K562 (cell line): ENCODE measurements at regions not wholly inside any gene's neighbourhood (a gene's known extent, or its start where the extent isn't known, plus 50 kb on each side); places are given as distances from the start of the nearest gene placed in this dataset.

Experiments
- ATAC-seq: fragments of 200-7000 bp; cut with Tn5 transposase; 3 replicates; pipeline ENCODE4 v1.9.1; 2020; ENCODE audit warnings: moderate library complexity
- BruUV-seq: library from RNA; stranded (reverse); fragments of 400-500 nt; replicated peaks from 2 replicates; lab custom pipeline; 2021; lab: Mats Ljungman, UMichigan
- CTCF ChIA-PET: fragments of 300-600 bp; formaldehyde crosslinking; extraction: SDS; loops from one replicate; lab custom pipeline; 2021; ENCODE audit warnings: low intra/inter-chr PET ratio; lab: Yijun Ruan, JAX
- POLR2A ChIA-PET: fragments of 300-600, 350-650 bp; sonication (Branson Sonifier 250); formaldehyde crosslinking; extraction: SDS; loops from one replicate; lab custom pipeline; 2021; ENCODE audit warnings: antibody characterized with exemption, inconsistent platforms; lab: Yijun Ruan, JAX
- DNase-seq, 4 experiments: peaks; one replicate each; pipeline versions ENCODE4 v3.0.0 to v3.0.0-alpha.2; 2011 to 2018; ENCODE audit warnings: low spot score in 3 of 4, mixed read lengths in 3 of 4; ENCODE audit errors: extremely low read depth in 1 of 4
- FAIRE-seq: peaks from 2 replicates; lab custom pipeline; 2011; peaks lifted over from hg19 to GRCh38; lab: Jason Lieb, UNC
- H2AFZ ChIP-seq: 2 replicates; pipeline ENCODE4 v1.6.0; 2011; ENCODE audit warnings: low read depth, low read length, control low read depth, inconsistent platforms
- H3K27ac ChIP-seq: fragments of 200-600 bp; 3 replicates; pipeline ENCODE4 v1.8.0; 2011; ENCODE audit warnings: low read depth, mild to moderate bottlenecking, control low read depth, inconsistent platforms, low read length, moderate library complexity, mixed read lengths; ENCODE audit errors: extremely low read depth
- H3K27me3 ChIP-seq, 2 experiments: fragments of 300-600 bp in 1 of 2; 2 replicates in 1 of 2; 3 replicates in 1 of 2; pipeline versions ENCODE4 v1.6.0 to v1.8.0; 2011; ENCODE audit warnings: inconsistent platforms in 2 of 2, low read length in 2 of 2, mild to moderate bottlenecking in 1 of 2, mixed read lengths in 1 of 2, moderate library complexity in 1 of 2; ENCODE audit not compliant: control insufficient read depth in 2 of 2, insufficient read depth in 2 of 2
- H3K36me3 ChIP-seq: fragments of 300-600 bp; 3 replicates; pipeline ENCODE4 v1.8.0; 2011; ENCODE audit warnings: mild to moderate bottlenecking, low read length, inconsistent platforms; ENCODE audit not compliant: control insufficient read depth, insufficient read depth
- H3K4me1 ChIP-seq, 2 experiments: fragments of 200-600 bp in 1 of 2; replicated peaks in 1 of 2; 2 replicates in 1 of 2; 3 replicates in 1 of 2; pipeline versions ENCODE4 v1.5.1 to v1.8.0; 2011; ENCODE audit warnings: inconsistent platforms in 2 of 2, low read length in 2 of 2, mild to moderate bottlenecking in 1 of 2, mixed read lengths in 1 of 2, moderate library complexity in 1 of 2; ENCODE audit not compliant: control insufficient read depth in 2 of 2, insufficient read depth in 2 of 2
- H3K4me2 ChIP-seq: 2 replicates; pipeline ENCODE4 v1.6.1; 2011; ENCODE audit warnings: low read length, control low read depth, inconsistent platforms, mixed read lengths; ENCODE audit not compliant: insufficient read depth
- H3K4me3 ChIP-seq: fragments of 200-600 bp; sonication (generic), shearing (Covaris generic); 2 replicates; pipeline ENCODE4 v1.5.1; 2016; ENCODE audit warnings: control low read depth, inconsistent platforms
- H3K79me2 ChIP-seq: fragments of 200-600 bp; 3 replicates; pipeline ENCODE4 v1.8.0; 2011; ENCODE audit warnings: low read length, inconsistent platforms; ENCODE audit not compliant: control insufficient read depth, insufficient read depth
- H3K9ac ChIP-seq, 2 experiments: 2 replicates each; pipeline versions ENCODE4 v1.6.0 to v1.6.1; 2011; ENCODE audit warnings: low read depth in 2 of 2, low read length in 2 of 2, control low read depth in 1 of 2, inconsistent platforms in 1 of 2, mild to moderate bottlenecking in 1 of 2, mixed read lengths in 1 of 2; ENCODE audit not compliant: insufficient read depth in 1 of 2
- H3K9me1 ChIP-seq: one replicate; pipeline ENCODE4 v1.6.0; 2011; ENCODE audit warnings: inconsistent platforms, mild to moderate bottlenecking, low read length, moderate library complexity; ENCODE audit not compliant: control insufficient read depth, insufficient read depth
- H3K9me3 ChIP-seq: replicated peaks from 2 replicates; pipeline ENCODE4 v1.5.1; 2011; ENCODE audit warnings: low read depth, low read length, inconsistent platforms; ENCODE audit not compliant: control insufficient read depth, insufficient read depth
- H4K20me1 ChIP-seq: replicated peaks from 2 replicates; pipeline ENCODE4 v1.6.1; 2011; ENCODE audit warnings: low read length, inconsistent platforms, mixed read lengths; ENCODE audit not compliant: control insufficient read depth, insufficient read depth
- BRF1 ChIP-seq: IDR thresholded peaks from 3 replicates; pipeline ENCODE4 v1.6.1; 2011; ENCODE audit warnings: borderline replicate concordance, mild to moderate bottlenecking; ENCODE audit not compliant: insufficient read length; ENCODE audit errors: extremely low read depth
- GTF2E2 ChIP-seq: fragments of 200-800 bp; sonication (Bioruptor generic); IDR thresholded peaks from 2 replicates; pipeline ENCODE4 v1.6.1; 2016; ENCODE audit warnings: missing genetic modification characterization, missing compliant biosample characterization
- HDAC1 ChIP-seq, 2 experiments: fragments of 450-650 bp; IDR thresholded peaks; 2 replicates each; pipeline ENCODE4 v1.6.1; 2016 to 2017; ENCODE audit warnings: inconsistent platforms in 1 of 2, mild to moderate bottlenecking in 1 of 2, moderate library complexity in 1 of 2
- HMG20A ChIP-seq: fragments of 450-650 bp; formaldehyde crosslinking; conservative IDR thresholded peaks from 2 replicates; pipeline ENCODE4 v1.4.0; 2020; ENCODE audit warnings: mild to moderate bottlenecking, mixed read lengths
- WGBS: fragments of 100-300 bp; shearing (Covaris generic); methylation state at CpG from one replicate; pipeline ENCODE4 v1.1.6; 2016; ENCODE audit warnings: low coverage, mixed read lengths; ENCODE audit not compliant: insufficient coverage; ENCODE audit errors: missing lambda C conversion rate; 5-methylcytosine and 5-hydroxymethylcytosine counted together
- in situ Hi-C: fragments of 300-500 bp; cut with MboI; formaldehyde crosslinking; loops from 4 replicates; pipeline ENCODE4 v1.15.0; 2018; ENCODE audit warnings: inconsistent platforms, mixed read lengths
- intact Hi-C: fragments of 100-400 bp; cut with micrococcal nuclease; formaldehyde crosslinking; loops from 2 replicates; pipeline ENCODE4 v1.14.2; 2022
- TF ChIP-seq, protein P1 (sequence below): fragments of 250-450 bp; sonication (Bioruptor Pico); IDR thresholded peaks from 2 replicates; pipeline ENCODE4 v1.4.0; 2020; ENCODE audit warnings: mild to moderate bottlenecking
- TF ChIP-seq, protein P2 (sequence below), 2 experiments: fragments of 450-650 bp; conservative IDR thresholded peaks; 2 replicates each; pipeline ENCODE4 v1.6.1; 2017; ENCODE audit warnings: mild to moderate bottlenecking in 2 of 2, moderate library complexity in 2 of 2
- TF ChIP-seq, protein P3 (sequence below): fragments of 450-650 bp; formaldehyde crosslinking; IDR thresholded peaks from 2 replicates; pipeline ENCODE4 v1.4.0; 2020; ENCODE audit warnings: mild to moderate bottlenecking, moderate library complexity

DNA sequence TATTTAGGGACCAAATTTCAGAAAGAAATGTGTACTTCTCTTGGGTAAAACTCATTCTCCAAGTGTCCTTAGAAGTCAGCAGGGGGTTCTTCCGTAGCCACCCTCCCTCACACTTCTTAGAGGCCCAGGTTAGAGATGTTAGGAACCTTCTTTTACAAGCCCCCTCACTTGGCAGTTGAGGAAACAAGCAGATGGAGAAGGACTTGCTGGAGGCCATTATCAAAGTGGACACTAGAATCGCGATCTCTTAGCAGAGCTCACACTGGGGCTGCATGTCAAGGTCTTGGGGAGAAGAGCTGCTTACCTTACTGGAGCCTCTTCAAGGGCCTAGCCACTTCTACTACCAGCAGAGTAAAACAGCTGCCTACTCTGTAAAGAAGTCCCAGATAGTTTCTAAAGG lies 69.4 kb upstream of the POLG start:
- no peak overlapping the region for H3K27ac ChIP-seq
- TF ChIP-seq HMG20A: no peak
- no peak for TF ChIP-seq HDAC1 (IDR thresholded peaks at IDR 0.05)
- TF ChIP-seq, protein P1, sequence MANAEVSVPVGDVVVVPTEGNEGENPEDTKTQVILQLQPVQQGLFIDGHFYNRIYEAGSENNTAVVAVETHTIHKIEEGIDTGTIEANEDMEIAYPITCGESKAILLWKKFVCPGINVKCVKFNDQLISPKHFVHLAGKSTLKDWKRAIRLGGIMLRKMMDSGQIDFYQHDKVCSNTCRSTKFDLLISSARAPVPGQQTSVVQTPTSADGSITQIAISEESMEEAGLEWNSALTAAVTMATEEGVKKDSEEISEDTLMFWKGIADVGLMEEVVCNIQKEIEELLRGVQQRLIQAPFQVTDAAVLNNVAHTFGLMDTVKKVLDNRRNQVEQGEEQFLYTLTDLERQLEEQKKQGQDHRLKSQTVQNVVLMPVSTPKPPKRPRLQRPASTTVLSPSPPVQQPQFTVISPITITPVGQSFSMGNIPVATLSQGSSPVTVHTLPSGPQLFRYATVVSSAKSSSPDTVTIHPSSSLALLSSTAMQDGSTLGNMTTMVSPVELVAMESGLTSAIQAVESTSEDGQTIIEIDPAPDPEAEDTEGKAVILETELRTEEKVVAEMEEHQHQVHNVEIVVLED: no peak
- TF ChIP-seq GTF2E2: no peak
- TF ChIP-seq, protein P2, sequence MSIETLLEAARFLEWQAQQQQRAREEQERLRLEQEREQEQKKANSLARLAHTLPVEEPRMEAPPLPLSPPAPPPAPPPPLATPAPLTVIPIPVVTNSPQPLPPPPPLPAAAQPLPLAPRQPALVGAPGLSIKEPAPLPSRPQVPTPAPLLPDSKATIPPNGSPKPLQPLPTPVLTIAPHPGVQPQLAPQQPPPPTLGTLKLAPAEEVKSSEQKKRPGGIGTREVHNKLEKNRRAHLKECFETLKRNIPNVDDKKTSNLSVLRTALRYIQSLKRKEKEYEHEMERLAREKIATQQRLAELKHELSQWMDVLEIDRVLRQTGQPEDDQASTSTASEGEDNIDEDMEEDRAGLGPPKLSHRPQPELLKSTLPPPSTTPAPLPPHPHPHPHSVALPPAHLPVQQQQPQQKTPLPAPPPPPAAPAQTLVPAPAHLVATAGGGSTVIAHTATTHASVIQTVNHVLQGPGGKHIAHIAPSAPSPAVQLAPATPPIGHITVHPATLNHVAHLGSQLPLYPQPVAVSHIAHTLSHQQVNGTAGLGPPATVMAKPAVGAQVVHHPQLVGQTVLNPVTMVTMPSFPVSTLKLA (conservative IDR thresholded peaks at IDR 0.05): no peak
- no peak for TF ChIP-seq BRF1
- TF ChIP-seq, protein P3, sequence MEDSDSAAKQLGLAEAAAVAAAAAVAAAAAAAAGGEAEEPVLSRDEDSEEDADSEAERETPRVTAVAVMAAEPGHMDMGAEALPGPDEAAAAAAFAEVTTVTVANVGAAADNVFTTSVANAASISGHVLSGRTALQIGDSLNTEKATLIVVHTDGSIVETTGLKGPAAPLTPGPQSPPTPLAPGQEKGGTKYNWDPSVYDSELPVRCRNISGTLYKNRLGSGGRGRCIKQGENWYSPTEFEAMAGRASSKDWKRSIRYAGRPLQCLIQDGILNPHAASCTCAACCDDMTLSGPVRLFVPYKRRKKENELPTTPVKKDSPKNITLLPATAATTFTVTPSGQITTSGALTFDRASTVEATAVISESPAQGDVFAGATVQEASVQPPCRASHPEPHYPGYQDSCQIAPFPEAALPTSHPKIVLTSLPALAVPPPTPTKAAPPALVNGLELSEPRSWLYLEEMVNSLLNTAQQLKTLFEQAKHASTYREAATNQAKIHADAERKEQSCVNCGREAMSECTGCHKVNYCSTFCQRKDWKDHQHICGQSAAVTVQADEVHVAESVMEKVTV (CRISPR knock-in tag): no peak
- no peaks in the 10 kb centered on the region for H3K9me3 ChIP-seq
- peaks cover 0 to 30% of the 10 kb centered on the region in 2 experiments; a peak in 3 of 5 replicates for H3K4me1 ChIP-seq
- no peaks in the 10 kb centered on the region for H3K36me3 ChIP-seq
- no TSS peak for BruUV-seq
- CTCF ChIA-PET: no interaction called here
- H3K4me3 ChIP-seq: no peak overlapping the region
- intact Hi-C loops: no loop called here
- H3K27me3 ChIP-seq: peaks cover 41 to 59% of the 10 kb centered on the region in 2 experiments
- no peaks in the 10 kb centered on the region for H3K79me2 ChIP-seq
- 3% methylated on average over 3 of the region's 3 CpGs for WGBS
- FAIRE-seq (no peak), DNase-seq (no peak), ATAC-seq (no peak)
- no peaks in the 10 kb centered on the region for H3K9me1 ChIP-seq
- H2AFZ ChIP-seq: no peak overlapping the region
- H3K9ac ChIP-seq: no peak overlapping the region
- in situ Hi-C loops: no loop called here
- H4K20me1 ChIP-seq: peaks cover 3% of the 10 kb centered on the region; the same call in 1 of the 2 replicates
- POLR2A ChIA-PET: no interaction called here
- no peak overlapping the region for H3K4me2 ChIP-seq
